ENCODE measurements at regions not wholly inside any gene's neighbourhood (a gene's known extent, or its start where the extent isn't known, plus 50 kb on each side); places are given as distances from the start of the nearest gene placed in this dataset.

- no peak overlapping the region for H4K5ac ChIP-seq (ENCODE audit: insufficient read length, low read depth, low read length)
- H4K20me1 ChIP-seq (replicated peaks in 1 of 2; ENCODE audit: control insufficient read depth in 1 of 2, insufficient read depth in 2 of 2, low read length in 2 of 2) = no peaks in the 10 kb centered on the region
- H3K14ac ChIP-seq (ENCODE audit: insufficient read length) = no peak overlapping the region
- no peak overlapping the region for H4K91ac ChIP-seq (replicated peaks; ENCODE audit: insufficient read length, low read length)
- no peak overlapping the region for H4K8ac ChIP-seq (ENCODE audit: extremely low read depth, insufficient read depth, low read length)
- no peak overlapping the region for H3K23ac ChIP-seq (ENCODE audit: insufficient read length)
- H2BK20ac ChIP-seq (ENCODE audit: low read length) = no peak overlapping the region
- no peaks in the 10 kb centered on the region for H3K79me1 ChIP-seq (ENCODE audit: low read depth, low read length)
- POLR2A ChIA-PET (ENCODE audit: partially characterized antibody) = no interaction called here
- 90 to 94% methylated on average over 1 to 4 of the region's 4 CpGs for WGBS, 2 experiments (ENCODE audit: extremely low coverage in 1 of 2, insufficient coverage in 1 of 2, insufficient read length in 1 of 2, insufficient replicate concordance in 2 of 2, low coverage in 1 of 2, low lambda C conversion rate in 2 of 2, missing lambda C conversion rate in 1 of 2)
- H2BK5ac ChIP-seq (ENCODE audit: low read depth, low read length) = no peak overlapping the region
- H2BK15ac ChIP-seq (ENCODE audit: low read length) = no peak overlapping the region
- no peaks in the 10 kb centered on the region for H3K23me2 ChIP-seq (ENCODE audit: low read depth, low read length)
- no peak overlapping the region for H2BK120ac ChIP-seq (replicated peaks; ENCODE audit: low read depth, low read length)
- no peaks in the 10 kb centered on the region for H3K4me1 ChIP-seq (replicated peaks in 1 of 4; ENCODE audit: control insufficient read depth in 3 of 4, insufficient read depth in 4 of 4, low read length in 3 of 4)
- no peaks in the 10 kb centered on the region for H3K36me3 ChIP-seq (ENCODE audit: control insufficient read depth in 2 of 4, insufficient read depth in 4 of 4, low read length in 3 of 4)
- H2AFZ ChIP-seq (ENCODE audit: low read length) = no peak overlapping the region
- H3K18ac ChIP-seq (ENCODE audit: extremely low read depth, low read length) = no peak overlapping the region
- no peaks in the 10 kb centered on the region for H3K27me3 ChIP-seq (replicated peaks in 1 of 4; ENCODE audit: control insufficient read depth in 3 of 4, extremely low read depth in 1 of 4, insufficient read depth in 3 of 4, low read length in 3 of 4)
- H2BK12ac ChIP-seq (ENCODE audit: low read depth, low read length) = no peak overlapping the region
- H3K9me3 ChIP-seq (ENCODE audit: insufficient read depth in 2 of 2, low read depth in 1 of 2, low read length in 1 of 2) = no peaks in the 10 kb centered on the region
- FAIRE-seq = no peak
- no peak overlapping the region for H3K9ac ChIP-seq (replicated peaks in 1 of 4; ENCODE audit: extremely low read depth in 1 of 4, low read depth in 3 of 4, low read length in 3 of 4)
- DNase-seq (ENCODE audit: low read depth in 1 of 2, low spot score in 2 of 2) = no peak
- no peak overlapping the region for H3K4me3 ChIP-seq (ENCODE audit: extremely low read depth in 1 of 4, insufficient read depth in 2 of 4, low read depth in 3 of 4, low read length in 4 of 4)
- no peaks in the 10 kb centered on the region for H3K79me2 ChIP-seq (ENCODE audit: control insufficient read depth in 1 of 2, insufficient read depth in 2 of 2, low read length in 2 of 2)
- no peak overlapping the region for H3K27ac ChIP-seq (ENCODE audit: low read depth, low read length)
- H2AK5ac ChIP-seq (ENCODE audit: low read depth, low read length) = no peak overlapping the region
- no peak overlapping the region for H3K56ac ChIP-seq (replicated peaks; ENCODE audit: insufficient read length, low read depth, low read length)
- H3K4me2 ChIP-seq (ENCODE audit: insufficient read depth in 1 of 2, low read depth in 2 of 2, low read length in 2 of 2) = no peak overlapping the region
- CTCF ChIA-PET (ENCODE audit: partially characterized antibody) = interaction anchor here (1.0 to 1.5 kb wide), 2 partner anchors 47 to 80 kb away, joined by 3 read pairs; no protein-coding TSS in a partner anchor
- no peak overlapping the region for H3K4ac ChIP-seq (replicated peaks; ENCODE audit: insufficient read length, low read depth, low read length)
- no peak for TF ChIP-seq NRF1 (IDR thresholded peaks at IDR 0.05; ENCODE audit: low read depth, low read length)
- TF ChIP-seq CBX8 (IDR thresholded peaks at IDR 0.05; ENCODE audit: borderline replicate concordance, low read depth, low read length) = no peak
- no peak for TF ChIP-seq KDM1A (IDR thresholded peaks at IDR 0.05; ENCODE audit: borderline replicate concordance, low read length)
- TF ChIP-seq RFX5 (IDR thresholded peaks at IDR 0.05; ENCODE audit: borderline replicate concordance, low read depth, low read length) = no peak
- no peak for TF ChIP-seq USF2 (IDR thresholded peaks at IDR 0.05; ENCODE audit: low read length)
- no peak for TF ChIP-seq HDAC6 (IDR thresholded peaks at IDR 0.05; ENCODE audit: low read depth, low read length)
- no peak for TF ChIP-seq BCL11A (IDR thresholded peaks at IDR 0.05; ENCODE audit: low read depth in 2 of 2, low read length in 2 of 2)
- no peak for TF ChIP-seq HDAC2 (IDR thresholded peaks at IDR 0.05; ENCODE audit: borderline replicate concordance in 1 of 2, low read depth in 2 of 2, low read length in 2 of 2)
- no peak for TF ChIP-seq SP2 (IDR thresholded peaks at IDR 0.05; ENCODE audit: low read length)
- no peak for TF ChIP-seq CTBP2 (IDR thresholded peaks at IDR 0.05; ENCODE audit: borderline replicate concordance, insufficient read depth, insufficient read length, low read length)
- no peak for TF ChIP-seq TAF7 (optimal IDR thresholded peaks at IDR 0.05; ENCODE audit: borderline replicate concordance, low read depth, low read length)
- TF ChIP-seq TAF1 (IDR thresholded peaks at IDR 0.05; ENCODE audit: low read depth, low read length) = no peak
- TF ChIP-seq CBX5 (IDR thresholded peaks at IDR 0.05; ENCODE audit: low read depth, low read length) = no peak
- no peak for TF ChIP-seq GTF2F1 (IDR thresholded peaks at IDR 0.05; ENCODE audit: borderline replicate concordance, low read depth, low read length)
Observed at GRCh38 chr1:115228191-115228590, 109.9 kb downstream of the NGF start.

Measured in H1 (cell line).